Gastrocnemius medialis (tissue), 4 donors: ENCODE measurements at regions not wholly inside any gene's neighbourhood (a gene's known extent, or its start where the extent isn't known, plus 50 kb on each side); places are given as distances from the start of the nearest gene placed in this dataset.

Experiments
- ATAC-seq, 2 donors: fragments of 150-250 bp; one replicate each; pipeline ENCODE4 v1.9.1; 2016
- DNase-seq, 2 donors: peaks; one replicate each; pipeline ENCODE4 v3.0.0-alpha.2; 2019
- H3K27ac ChIP-seq, 4 donors: fragments of 200-600 bp; sonication (generic); 1 replicate in 1 of 4; 2 replicates in 3 of 4; pipeline ENCODE4 v1.5.1; 2016 to 2018; ENCODE audit warnings: mild to moderate bottlenecking in 2 of 4, moderate library complexity in 1 of 4
- H3K27me3 ChIP-seq, 3 donors: fragments of 200-600 bp; sonication (generic) in 2 of 3; 1 replicate in 1 of 3; 2 replicates in 2 of 3; pipeline versions ENCODE4 v1.5.1 to v1.6.0; 2016 to 2019; ENCODE audit warnings: mild to moderate bottlenecking in 1 of 3, moderate library complexity in 1 of 3
- H3K36me3 ChIP-seq, 2 donors: fragments of 200-600 bp; sonication (generic) in 1 of 2; one replicate each; pipeline ENCODE4 v1.5.1; 2017 to 2018
- H3K4me1 ChIP-seq, 2 donors: fragments of 200-600 bp; sonication (generic) in 1 of 2; one replicate each; pipeline ENCODE4 v1.5.1; 2016 to 2017; ENCODE audit warnings: mild to moderate bottlenecking in 2 of 2
- H3K4me3 ChIP-seq, 4 donors: fragments of 200-600 bp; sonication (generic) in 3 of 4; 1 replicate in 1 of 4; 2 replicates in 3 of 4; pipeline ENCODE4 v1.5.1; 2016 to 2019; ENCODE audit warnings: mild to moderate bottlenecking in 2 of 4
- H3K9me3 ChIP-seq, 3 donors: fragments of 200-600 bp; sonication (generic) in 2 of 3; 1 replicate in 1 of 3; 2 replicates in 2 of 3; pipeline ENCODE4 v1.5.1; 2016 to 2019
- CTCF ChIP-seq, 5 experiments: fragments of 450-650 bp in 3 of 5; fragments of 200-600 bp in 2 of 5; sonication (generic) in 2 of 5; IDR thresholded peaks in 4 of 5; conservative IDR thresholded peaks in 1 of 5; 1 replicate in 4 of 5; 2 replicates in 1 of 5; pipeline ENCODE4 v1.5.1; 2016 to 2019; ENCODE audit warnings: antibody characterized with exemption in 5 of 5, mild to moderate bottlenecking in 3 of 5, moderate library complexity in 3 of 5
- POLR2A ChIP-seq, 2 donors: fragments of 450-650 bp; IDR thresholded peaks; one replicate each; pipeline ENCODE4 v1.6.1; 2017; ENCODE audit warnings: antibody characterized with exemption in 2 of 2, mild to moderate bottlenecking in 2 of 2, moderate library complexity in 2 of 2
- in situ Hi-C, 4 donors: fragments of 200-750 bp; cut with MboI; loops; one replicate each; pipeline versions ENCODE4 v1.15.0 to v1.8.0; 2017; ENCODE audit warnings: low sequenced_read_pairs in 4 of 4
- intact Hi-C: fragments of 100-400 bp; cut with DNase I; formaldehyde crosslinking; loops from one replicate; pipeline ENCODE4 v1.15.1; 2023; ENCODE audit warnings: low total_unique reads

DNA sequence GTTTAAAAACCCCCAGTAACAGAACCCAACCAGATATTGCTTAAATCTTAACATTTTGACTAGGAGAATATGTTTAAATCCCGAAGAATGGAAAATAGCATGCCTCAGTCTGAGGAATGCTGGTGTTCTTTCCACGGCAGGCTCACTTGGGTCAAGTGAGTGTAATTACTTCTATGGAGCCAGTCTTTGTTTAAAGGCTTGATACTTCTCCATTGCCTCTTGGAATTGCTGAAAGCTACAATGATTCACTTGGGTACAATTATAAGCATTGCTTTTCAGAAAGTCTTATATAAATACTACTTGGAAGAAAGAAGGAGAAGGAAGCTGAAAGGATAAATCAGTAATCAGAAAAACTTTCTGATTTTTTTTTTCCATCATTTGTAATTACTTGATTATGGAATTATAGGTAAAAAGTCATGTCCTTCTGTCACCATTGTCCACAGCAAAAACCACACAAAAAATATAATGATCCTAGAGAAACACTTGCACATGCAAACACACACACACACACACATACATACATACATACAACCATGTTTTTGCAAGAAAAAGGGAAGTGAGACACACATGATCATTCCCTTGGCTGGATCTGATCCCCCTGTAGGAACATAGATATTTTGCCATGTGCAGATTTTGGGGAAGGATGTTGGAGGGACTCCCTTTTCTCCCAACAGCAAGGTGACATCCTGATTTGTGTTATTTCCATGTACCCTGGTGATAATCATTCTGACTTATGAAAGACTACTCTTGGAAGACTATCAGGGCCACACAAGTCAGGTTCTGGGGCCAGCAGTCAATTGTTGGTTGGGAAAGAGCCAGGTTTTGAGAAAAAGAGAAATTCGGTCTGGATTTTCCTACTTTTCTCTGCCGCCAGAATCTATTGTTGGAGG lies 396.0 kb upstream of the BTBD3 start:
- Histone ChIP-seq H3K27me3 (peaks cover 0 to 5% (median 0%) of the 10 kb centered on the region in 3 donors), H3K4me1 (no peaks in the 10 kb centered on the region), H3K9me3 (peaks cover 0 to 7% (median 2%) of the 10 kb centered on the region in 3 donors), H3K27ac (no peak overlapping the region), H3K36me3 (no peaks in the 10 kb centered on the region), H3K4me3 (no peak overlapping the region)
- ATAC-seq (no peak), DNase-seq (no peak)
- TF ChIP-seq POLR2A (IDR thresholded peaks at IDR 0.05) (no peak), CTCF (IDR thresholded peaks at IDR 0.05 in 4 of 5, conservative IDR thresholded peaks at IDR 0.05 in 1 of 5) (no peak)
- intact Hi-C loops = no loop called here
- in situ Hi-C loops = no loop called here

- Histone ChIP-seq H3K27me3 (peaks cover 0 to 5% (median 0%) of the 10 kb centered on the region in 3 donors), H3K27ac (no peak overlapping the region), H3K4me1 (no peaks in the 10 kb centered on the region), H3K9me3 (peaks cover 0 to 7% (median 2%) of the 10 kb centered on the region in 3 donors), H3K4me3 (no peak overlapping the region), H3K36me3 (no peaks in the 10 kb centered on the region)
- no peak for TF ChIP-seq CTCF (IDR thresholded peaks at IDR 0.05 in 4 of 5, conservative IDR thresholded peaks at IDR 0.05 in 1 of 5)
- TF ChIP-seq POLR2A (IDR thresholded peaks at IDR 0.05) = no peak
- intact Hi-C loops = no loop called here
- ATAC-seq (no peak), DNase-seq (no peak)
- in situ Hi-C loops = no loop called here
These were observed 395.3 kb upstream of the BTBD3 start for GRCh38 chr20:11522366-11522741.

DNA sequence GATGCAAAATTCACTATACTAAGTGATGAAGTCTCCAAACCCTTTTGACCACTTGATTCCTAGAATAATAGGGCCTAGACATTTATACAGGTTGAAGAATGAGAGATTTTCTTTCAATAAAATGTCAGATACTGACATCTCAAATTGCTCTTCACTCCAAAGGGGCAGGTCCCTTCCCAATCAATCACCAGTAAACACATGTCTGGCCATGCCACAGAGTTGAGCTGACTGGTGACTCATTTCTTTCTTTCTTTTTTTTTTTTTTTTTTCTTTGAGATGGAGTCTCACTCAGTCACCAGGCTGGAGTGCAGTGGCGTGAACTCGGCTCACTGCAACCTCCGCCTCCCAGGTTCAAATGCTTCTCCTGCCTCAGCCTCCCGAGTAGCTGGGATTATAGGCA lies 388.6 kb upstream of the BTBD3 start:
- Histone ChIP-seq H3K9me3 (peaks cover 0 to 10% (median 0%) of the 10 kb centered on the region in 3 donors), H3K4me1 (no peaks in the 10 kb centered on the region), H3K27me3 (peaks cover 0 to 2% (median 0%) of the 10 kb centered on the region in 3 donors), H3K4me3 (no peak overlapping the region), H3K27ac (no peak overlapping the region), H3K36me3 (no peaks in the 10 kb centered on the region)
- in situ Hi-C loops = loop anchor here (25.0 kb wide), 5 partner anchors 842 to 1917 kb away; no protein-coding TSS in a partner anchor
- intact Hi-C loops = no loop called here
- ATAC-seq (no peak), DNase-seq (no peak)
- TF ChIP-seq CTCF (IDR thresholded peaks at IDR 0.05 in 4 of 5, conservative IDR thresholded peaks at IDR 0.05 in 1 of 5) (no peak), POLR2A (IDR thresholded peaks at IDR 0.05) (no peak)

DNA sequence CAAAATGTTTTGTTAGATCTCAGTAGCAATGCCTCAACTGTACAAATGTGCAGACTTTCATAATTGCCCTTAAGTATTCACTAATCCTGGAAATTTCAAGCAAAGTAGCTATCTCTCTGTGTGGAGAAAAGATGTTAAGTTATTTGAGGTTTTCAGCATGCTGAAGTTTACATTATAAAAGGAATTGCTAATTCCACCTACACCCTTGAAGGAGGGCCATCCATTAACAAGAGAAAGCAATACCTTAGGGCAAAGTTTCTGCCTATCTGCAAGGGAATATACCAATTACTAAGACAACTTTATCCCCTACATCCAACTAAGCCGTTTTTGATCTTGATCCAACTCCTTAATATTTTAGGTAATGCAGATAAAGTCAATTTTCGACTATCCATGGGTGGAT lies 380.7 kb upstream of the BTBD3 start:
- Histone ChIP-seq H3K27ac (no peak overlapping the region), H3K9me3 (no peaks in the 10 kb centered on the region), H3K4me3 (no peak overlapping the region), H3K4me1 (no peaks in the 10 kb centered on the region), H3K27me3 (no peaks in the 10 kb centered on the region), H3K36me3 (no peaks in the 10 kb centered on the region)
- intact Hi-C loops = no loop called here
- TF ChIP-seq CTCF (IDR thresholded peaks at IDR 0.05 in 4 of 5, conservative IDR thresholded peaks at IDR 0.05 in 1 of 5) (no peak), POLR2A (IDR thresholded peaks at IDR 0.05) (no peak)
- in situ Hi-C loops = loop anchor here (10.0 to 25.0 kb wide), 6 partner anchors 850 to 1925 kb away; no protein-coding TSS in a partner anchor
- no peak for DNase-seq
- no peak for ATAC-seq
